H1 (cell line): ENCODE measurements at regions not wholly inside any gene's neighbourhood (a gene's known extent, or its start where the extent isn't known, plus 50 kb on each side); places are given as distances from the start of the nearest gene placed in this dataset.

ENCODE experiments used
- CTCF ChIA-PET: fragments of 300-600 bp; sonication (Branson Sonifier 250); formaldehyde crosslinking; loops from one replicate; lab custom pipeline; 2021; ENCODE audit not compliant: partially characterized antibody; lab: Charles Lee
- POLR2A ChIA-PET: fragments of 300-600 bp; sonication (Branson Sonifier 250); formaldehyde crosslinking; loops from one replicate; lab custom pipeline; 2021; ENCODE audit warnings: inconsistent platforms; ENCODE audit not compliant: partially characterized antibody; lab: Charles Lee
- DNase-seq, 2 experiments: peaks; one replicate each; pipeline versions ENCODE4 v3.0.0 to v3.0.0-alpha.2; 2010 to 2022; ENCODE audit warnings: low spot score in 2 of 2, low read depth in 1 of 2, mixed read lengths in 1 of 2
- FAIRE-seq: peaks from 2 replicates; lab custom pipeline; 2011; peaks lifted over from hg19 to GRCh38; lab: Jason Lieb, UNC
- H2AFZ ChIP-seq: 2 replicates; pipeline ENCODE4 v1.8.1; 2012; ENCODE audit warnings: low read length, inconsistent platforms
- H2AK5ac ChIP-seq: 2 replicates; pipeline ENCODE4 v1.6.1; 2013; ENCODE audit warnings: low read depth, low read length
- H2BK120ac ChIP-seq: replicated peaks from 2 replicates; pipeline ENCODE3; 2013; ENCODE audit warnings: low read depth, low read length, inconsistent platforms
- H2BK12ac ChIP-seq: 2 replicates; pipeline ENCODE4 v1.6.1; 2013; ENCODE audit warnings: low read depth, low read length
- H2BK15ac ChIP-seq: 2 replicates; pipeline ENCODE4 v1.6.1; 2013; ENCODE audit warnings: low read length
- H2BK20ac ChIP-seq: 2 replicates; pipeline ENCODE4 v1.6.1; 2013; ENCODE audit warnings: low read length
- H2BK5ac ChIP-seq: 2 replicates; pipeline ENCODE4 v1.6.1; 2013; ENCODE audit warnings: low read depth, low read length
- H3K14ac ChIP-seq: 2 replicates; pipeline ENCODE4 v1.6.1; 2013; ENCODE audit warnings: inconsistent platforms; ENCODE audit not compliant: insufficient read length
- H3K18ac ChIP-seq: 2 replicates; pipeline ENCODE4 v1.6.1; 2013; ENCODE audit warnings: low read length; ENCODE audit errors: extremely low read depth
- H3K23ac ChIP-seq: 2 replicates; pipeline ENCODE4 v1.6.1; 2013; ENCODE audit warnings: inconsistent platforms; ENCODE audit not compliant: insufficient read length
- H3K23me2 ChIP-seq: 2 replicates; pipeline ENCODE4 v1.6.1; 2013; ENCODE audit warnings: low read depth, low read length
- H3K27ac ChIP-seq: 2 replicates; pipeline ENCODE4 v1.6.1; 2011; ENCODE audit warnings: low read depth, low read length, inconsistent platforms
- H3K27me3 ChIP-seq, 4 experiments: replicated peaks in 1 of 4; 1 replicate in 1 of 4; 2 replicates in 3 of 4; pipeline versions ENCODE4 v1.6.1 to v1.8.1; 2011 to 2013; ENCODE audit warnings: low read length in 3 of 4, mild to moderate bottlenecking in 3 of 4, inconsistent platforms in 2 of 4, mixed read lengths in 2 of 4, moderate library complexity in 1 of 4; ENCODE audit not compliant: control insufficient read depth in 3 of 4, insufficient read depth in 3 of 4; ENCODE audit errors: extremely low read depth in 1 of 4
- H3K36me3 ChIP-seq, 4 experiments: 2 replicates each; pipeline versions ENCODE4 v1.6.1 to v1.8.1; 2011 to 2013; ENCODE audit warnings: mild to moderate bottlenecking in 4 of 4, low read length in 3 of 4, moderate library complexity in 2 of 4, control low read depth in 1 of 4, inconsistent platforms in 1 of 4; ENCODE audit not compliant: insufficient read depth in 4 of 4, control insufficient read depth in 2 of 4
- H3K4ac ChIP-seq: replicated peaks from 2 replicates; pipeline ENCODE3; 2013; ENCODE audit warnings: low read length, low read depth, mixed read lengths, inconsistent platforms; ENCODE audit not compliant: insufficient read length
- H3K4me1 ChIP-seq, 4 experiments: replicated peaks in 1 of 4; 1 replicate in 1 of 4; 2 replicates in 3 of 4; pipeline versions ENCODE4 v1.6.1 to v1.8.1; 2011 to 2013; ENCODE audit warnings: low read length in 3 of 4, inconsistent platforms in 2 of 4, mixed read lengths in 1 of 4; ENCODE audit not compliant: insufficient read depth in 4 of 4, control insufficient read depth in 3 of 4
- H3K4me2 ChIP-seq, 2 experiments: 2 replicates each; pipeline versions ENCODE4 v1.6.1 to v1.8.1; 2011 to 2013; ENCODE audit warnings: low read depth in 2 of 2, low read length in 2 of 2, control low read depth in 1 of 2, inconsistent platforms in 1 of 2, mild to moderate bottlenecking in 1 of 2; ENCODE audit not compliant: insufficient read depth in 1 of 2
- H3K4me3 ChIP-seq, 4 experiments: fragments of 200-600, 300-600 bp in 1 of 4; sonication (generic), shearing (Covaris generic), sonication (Bioruptor Twin) in 1 of 4; 2 replicates each; pipeline versions ENCODE4 v1.5.1 to v1.8.1; 2011 to 2016; ENCODE audit warnings: low read length in 4 of 4, low read depth in 3 of 4, control low read depth in 2 of 4, inconsistent platforms in 2 of 4, mild to moderate bottlenecking in 2 of 4, mixed read lengths in 1 of 4, moderate library complexity in 1 of 4; ENCODE audit not compliant: insufficient read depth in 2 of 4; ENCODE audit errors: extremely low read depth in 1 of 4
- H3K56ac ChIP-seq: replicated peaks from 2 replicates; pipeline ENCODE3; 2013; ENCODE audit warnings: low read depth, mild to moderate bottlenecking, mixed read lengths, low read length, inconsistent platforms; ENCODE audit not compliant: insufficient read length
- H3K79me1 ChIP-seq: 2 replicates; pipeline ENCODE4 v1.6.1; 2013; ENCODE audit warnings: low read depth, low read length, control low read depth
- H3K79me2 ChIP-seq, 2 experiments: 2 replicates each; pipeline versions ENCODE4 v1.6.1 to v1.8.1; 2012 to 2013; ENCODE audit warnings: low read length in 2 of 2, mild to moderate bottlenecking in 2 of 2, inconsistent platforms in 1 of 2; ENCODE audit not compliant: insufficient read depth in 2 of 2, control insufficient read depth in 1 of 2
- H3K9ac ChIP-seq, 4 experiments: replicated peaks in 1 of 4; 1 replicate in 1 of 4; 2 replicates in 3 of 4; pipeline versions ENCODE4 v1.6.1 to v1.8.1; 2011 to 2013; ENCODE audit warnings: low read depth in 3 of 4, low read length in 3 of 4, control low read depth in 2 of 4, mild to moderate bottlenecking in 2 of 4, moderate library complexity in 2 of 4, inconsistent platforms in 1 of 4; ENCODE audit errors: extremely low read depth in 1 of 4
- H3K9me3 ChIP-seq, 2 experiments: 2 replicates each; pipeline versions ENCODE4 v1.6.1 to v1.8.1; 2012 to 2013; ENCODE audit warnings: mild to moderate bottlenecking in 2 of 2, moderate library complexity in 2 of 2, control low read depth in 1 of 2, inconsistent platforms in 1 of 2, low read depth in 1 of 2, low read length in 1 of 2, mixed read lengths in 1 of 2; ENCODE audit not compliant: insufficient read depth in 2 of 2
- H4K20me1 ChIP-seq, 2 experiments: replicated peaks in 1 of 2; 2 replicates each; pipeline versions ENCODE3 to v1.8.1; 2011 to 2013; ENCODE audit warnings: inconsistent platforms in 2 of 2, low read length in 2 of 2, mild to moderate bottlenecking in 1 of 2; ENCODE audit not compliant: insufficient read depth in 2 of 2, control insufficient read depth in 1 of 2
- H4K5ac ChIP-seq: 2 replicates; pipeline ENCODE4 v1.6.1; 2013; ENCODE audit warnings: low read length, low read depth, mixed read lengths, inconsistent platforms; ENCODE audit not compliant: insufficient read length
- H4K8ac ChIP-seq: 2 replicates; pipeline ENCODE4 v1.8.0; 2013; ENCODE audit warnings: mild to moderate bottlenecking, moderate library complexity, low read length, inconsistent platforms; ENCODE audit not compliant: insufficient read depth; ENCODE audit errors: extremely low read depth
- H4K91ac ChIP-seq: replicated peaks from 2 replicates; pipeline ENCODE3; 2013; ENCODE audit warnings: low read length, mixed read lengths, inconsistent platforms; ENCODE audit not compliant: insufficient read length
- CBX5 ChIP-seq: fragments of 300-800, 300-1000 bp; sonication (generic); IDR thresholded peaks from 2 replicates; pipeline ENCODE4 v1.7.1; 2016; ENCODE audit warnings: antibody characterized with exemption, low read length, low read depth
- GTF2F1 ChIP-seq: IDR thresholded peaks from 2 replicates; pipeline ENCODE4 v1.6.1; 2012; ENCODE audit warnings: low read depth, low read length, improper control_type of control experiment, borderline replicate concordance
- POLR2A ChIP-seq, 2 experiments: IDR thresholded peaks; 1 replicate in 1 of 2; 2 replicates in 1 of 2; pipeline ENCODE4 v1.6.1; 2011; ENCODE audit warnings: low read depth in 2 of 2, low read length in 2 of 2, mild to moderate bottlenecking in 2 of 2; ENCODE audit errors: control extremely low read depth in 1 of 2
- POLR2AphosphoS5 ChIP-seq: IDR thresholded peaks from 2 replicates; pipeline ENCODE4 v1.6.1; 2011; ENCODE audit warnings: low read depth, low read length
- POU5F1 ChIP-seq: IDR thresholded peaks from 2 replicates; pipeline ENCODE4 v1.6.1; 2011; ENCODE audit warnings: low read depth, mild to moderate bottlenecking, low read length, moderate library complexity
- RAD21 ChIP-seq, 2 experiments: IDR thresholded peaks in 1 of 2; conservative IDR thresholded peaks in 1 of 2; 2 replicates each; pipeline ENCODE4 v1.6.1; 2011; ENCODE audit warnings: low read depth in 2 of 2, low read length in 2 of 2, improper control_type of control experiment in 1 of 2, inconsistent platforms in 1 of 2, mild to moderate bottlenecking in 1 of 2, moderate library complexity in 1 of 2
- SIRT6 ChIP-seq: IDR thresholded peaks from one replicate; pipeline ENCODE4 v1.7.1; 2012; ENCODE audit warnings: low read length, inconsistent platforms
- SIX5 ChIP-seq: IDR thresholded peaks from 2 replicates; pipeline ENCODE4 v1.6.1; 2011; ENCODE audit warnings: mild to moderate bottlenecking, low read depth, low read length
- TBP ChIP-seq: IDR thresholded peaks from 2 replicates; pipeline ENCODE4 v1.6.1; 2011; ENCODE audit warnings: low read depth, low read length, improper control_type of control experiment
- TEAD4 ChIP-seq: IDR thresholded peaks from 2 replicates; pipeline ENCODE4 v1.6.1; 2012; ENCODE audit warnings: low read depth, low read length, inconsistent platforms, mixed read lengths
- YY1 ChIP-seq: IDR thresholded peaks from 2 replicates; pipeline ENCODE4 v1.6.1; 2011; ENCODE audit warnings: low read depth, mild to moderate bottlenecking, low read length
- ZNF274 ChIP-seq: IDR thresholded peaks from 2 replicates; pipeline ENCODE4 v1.7.0; 2012; ENCODE audit warnings: low read length, borderline replicate concordance; ENCODE audit errors: extremely low read depth
- WGBS, 2 experiments: shearing (Covaris generic) in 1 of 2; methylation state at CpG; one replicate each; pipeline versions ENCODE4 v1.1.6 to v1.1.7; 2013 to 2015; ENCODE audit warnings: low lambda C conversion rate in 2 of 2, mixed read lengths in 2 of 2, inconsistent platforms in 1 of 2, low coverage in 1 of 2, missing lambda C conversion rate in 1 of 2; ENCODE audit not compliant: insufficient replicate concordance in 2 of 2, insufficient coverage in 1 of 2, insufficient read length in 1 of 2; ENCODE audit errors: extremely low coverage in 1 of 2, missing lambda C conversion rate in 1 of 2; 5-methylcytosine and 5-hydroxymethylcytosine counted together
- TF ChIP-seq, protein P1 (sequence below): IDR thresholded peaks from 2 replicates; pipeline ENCODE4 v1.6.1; 2012; ENCODE audit warnings: inconsistent platforms

DNA sequence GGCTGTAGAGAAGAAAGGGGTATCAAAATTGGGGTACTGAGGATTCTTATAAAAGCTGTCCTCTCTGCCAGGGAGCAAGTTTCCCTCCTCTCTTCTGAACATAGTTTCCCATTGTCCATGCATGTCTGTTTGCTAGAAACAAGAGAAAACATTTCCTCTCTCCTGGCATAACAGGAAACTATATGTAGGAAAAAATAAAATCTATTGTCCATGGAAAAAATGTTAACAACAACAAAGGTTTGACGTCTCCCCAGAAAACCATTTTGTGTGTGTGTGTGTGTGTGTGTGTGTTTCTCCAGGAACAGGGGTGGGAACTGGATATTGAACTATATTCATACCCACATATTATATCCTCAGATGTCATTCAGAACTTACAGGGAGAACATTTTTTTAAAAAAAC, 107.2 kb downstream of the GASK1B start:
- Histone ChIP-seq H3K79me2 (no peaks in the 10 kb centered on the region), H3K9ac (no peak overlapping the region), H2BK120ac (no peak overlapping the region), H3K23ac (no peak overlapping the region), H3K36me3 (no peaks in the 10 kb centered on the region), H3K4me3 (no peak overlapping the region), H2BK12ac (no peak overlapping the region), H4K91ac (no peak overlapping the region), H3K27me3 (no peaks in the 10 kb centered on the region), H3K14ac (no peak overlapping the region), H3K4me2 (no peak overlapping the region), H3K56ac (no peak overlapping the region), H3K27ac (no peak overlapping the region), H2AFZ (no peak overlapping the region), H4K8ac (no peak overlapping the region), H3K23me2 (no peaks in the 10 kb centered on the region)
- ChIA-PET CTCF (no interaction called here), POLR2A (no interaction called here)
- no peak for TF ChIP-seq POU5F1
- no peak for TF ChIP-seq SIX5
- no peak for TF ChIP-seq SIRT6
- no peak for TF ChIP-seq CBX5
- TF ChIP-seq TBP: no peak
- TF ChIP-seq, protein P1, sequence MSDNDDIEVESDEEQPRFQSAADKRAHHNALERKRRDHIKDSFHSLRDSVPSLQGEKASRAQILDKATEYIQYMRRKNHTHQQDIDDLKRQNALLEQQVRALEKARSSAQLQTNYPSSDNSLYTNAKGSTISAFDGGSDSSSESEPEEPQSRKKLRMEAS: no peak
- TF ChIP-seq POLR2A (IDR thresholded peaks at IDR 0.05; ENCODE audit: control extremely low read depth in 1 of 2, low read depth in 2 of 2, low read length in 2 of 2): no peak
- TF ChIP-seq TEAD4: no peak
- no peak for TF ChIP-seq ZNF274
- no peak for TF ChIP-seq YY1
- no peak for TF ChIP-seq RAD21 (IDR thresholded peaks at IDR 0.05 in 1 of 2, conservative IDR thresholded peaks at IDR 0.05 in 1 of 2; ENCODE audit: low read depth in 2 of 2, low read length in 2 of 2)
- TF ChIP-seq POLR2AphosphoS5: no peak
- TF ChIP-seq GTF2F1: no peak
- TF ChIP-seq, all 59 proteins: peak for 0
- DNase-seq: no peak
- H3K4me1 ChIP-seq: no peaks in the 10 kb centered on the region
- 75% methylated on average over 1 of the region's 1 CpG; no CpG with 5 or more reads in 1 of the 2 experiments for WGBS, 2 experiments
- no peak for FAIRE-seq
- no peak overlapping the region for H2BK15ac ChIP-seq
- no peak overlapping the region for H3K4ac ChIP-seq
- no peak overlapping the region for H2BK20ac ChIP-seq
- H3K9me3 ChIP-seq: no peaks in the 10 kb centered on the region
- H4K5ac ChIP-seq: no peak overlapping the region
- no peak overlapping the region for H2BK5ac ChIP-seq
- no peaks in the 10 kb centered on the region for H3K79me1 ChIP-seq
- H4K20me1 ChIP-seq: no peaks in the 10 kb centered on the region
- H3K18ac ChIP-seq: no peak overlapping the region
- H2AK5ac ChIP-seq: no peak overlapping the region
